Thymus (tissue), 11 donors: ENCODE measurements at regions not wholly inside any gene's neighbourhood (a gene's known extent, or its start where the extent isn't known, plus 50 kb on each side); places are given as distances from the start of the nearest gene placed in this dataset.
"Not testable (repeated sequence)": the region's sequence is repeated elsewhere in the genome, so short reads cannot be mapped to it uniquely, and the experiment has no call there.

Source experiments
- DNase-seq, 9 donors: peaks; one replicate each; pipeline ENCODE4 v3.0.0-alpha.2; 2013; ENCODE audit warnings: low spot score in 9 of 9, low read depth in 6 of 9, missing footprints in 1 of 9
- H3K27ac ChIP-seq, 2 donors: one replicate each; pipeline ENCODE4 v1.5.1; 2013; ENCODE audit warnings: control low read depth in 1 of 2, low read depth in 1 of 2, low read length in 1 of 2, mild to moderate bottlenecking in 1 of 2, moderate library complexity in 1 of 2
- H3K27me3 ChIP-seq, 2 donors: one replicate each; pipeline ENCODE4 v1.5.1; 2013; ENCODE audit warnings: low read length in 1 of 2; ENCODE audit not compliant: control insufficient read depth in 2 of 2, insufficient read depth in 1 of 2
- H3K36me3 ChIP-seq, 2 donors: one replicate each; pipeline ENCODE4 v1.5.1; 2013; ENCODE audit warnings: low read length in 1 of 2, mild to moderate bottlenecking in 1 of 2, moderate library complexity in 1 of 2; ENCODE audit not compliant: control insufficient read depth in 2 of 2, insufficient read depth in 2 of 2
- H3K4me1 ChIP-seq, 2 donors: one replicate each; pipeline ENCODE4 v1.5.1; 2013; ENCODE audit warnings: low read length in 2 of 2; ENCODE audit not compliant: control insufficient read depth in 2 of 2, insufficient read depth in 2 of 2
- H3K4me3 ChIP-seq, 2 donors: one replicate each; pipeline ENCODE4 v1.5.1; 2013; ENCODE audit warnings: low read length in 2 of 2, control low read depth in 1 of 2, mild to moderate bottlenecking in 1 of 2
- H3K9me3 ChIP-seq, 2 donors: one replicate each; pipeline ENCODE4 v1.5.1; 2013; ENCODE audit warnings: low read length in 1 of 2, mild to moderate bottlenecking in 1 of 2; ENCODE audit not compliant: control insufficient read depth in 2 of 2, insufficient read depth in 1 of 2
- WGBS: extraction: QIAGEN DNeasy Blood & Tissue Kit; methylation state at CpG from one replicate; pipeline ENCODE4 v1.1.7; 2013; 5-methylcytosine and 5-hydroxymethylcytosine counted together
- donor health status: healthy.

- H3K4me1 ChIP-seq, result no peaks in the 10 kb centered on the region
- no peak for DNase-seq
- WGBS, result 100% methylated on average over 1 of the region's 1 CpG
These were observed 93.9 kb downstream of the ZNF330 start for GRCh38 chr4:141314627-141315026.

GRCh38 chr4:141328560-141329173 is 108.0 kb downstream of the ZNF330 start:
- Histone ChIP-seq H3K27ac (no peak overlapping the region), H3K4me3 (no peak overlapping the region), H3K9me3 (no peaks in the 10 kb centered on the region), H3K36me3 (no peaks in the 10 kb centered on the region), H3K27me3 (peaks cover 0 to 10% of the 10 kb centered on the region in 2 donors), H3K4me1 (no peaks in the 10 kb centered on the region)
- no peak for DNase-seq
- 97% methylated on average over 6 of the region's 6 CpGs for WGBS

More at GRCh38 chr4:141314627-141315026, 93.9 kb downstream of the ZNF330 start:
- no peaks in the 10 kb centered on the region for H3K27me3 ChIP-seq
- no peak overlapping the region for H3K27ac ChIP-seq
- H3K36me3 ChIP-seq, result no peaks in the 10 kb centered on the region
- H3K4me3 ChIP-seq, result no peak overlapping the region
- no peaks in the 10 kb centered on the region for H3K9me3 ChIP-seq

- Histone ChIP-seq H3K27me3 (peaks cover 0 to 10% of the 10 kb centered on the region in 2 donors), H3K9me3 (no peaks in the 10 kb centered on the region), H3K27ac (no peak overlapping the region), H3K4me3 (no peak overlapping the region), H3K4me1 (no peaks in the 10 kb centered on the region), H3K36me3 (no peaks in the 10 kb centered on the region)
- 69% methylated on average over 3 of the region's 3 CpGs for WGBS
- no peak for DNase-seq
These were observed 108.5 kb downstream of the ZNF330 start for GRCh38 chr4:141329174-141329569.

GRCh38 chr4:141330616-141331015 is 109.9 kb downstream of the ZNF330 start:
- no peak overlapping the region for H3K4me3 ChIP-seq
- H3K27ac ChIP-seq, result no peak overlapping the region
- WGBS, result 92% methylated on average over 1 of the region's 1 CpG
- H3K4me1 ChIP-seq, result no peaks in the 10 kb centered on the region
- no peaks in the 10 kb centered on the region for H3K9me3 ChIP-seq
- peaks cover 0 to 10% of the 10 kb centered on the region in 2 donors for H3K27me3 ChIP-seq
- H3K36me3 ChIP-seq, result no peaks in the 10 kb centered on the region
- DNase-seq, result no peak

GRCh38 chr4:141331534-141332358 is 111.1 kb downstream of the ZNF330 start:
- no peak overlapping the region for H3K4me3 ChIP-seq
- WGBS, result 90% methylated on average over 14 of the region's 14 CpGs

GRCh38 chr4:141332359-141333181 is 111.9 kb downstream of the ZNF330 start:
- H3K9me3 ChIP-seq, H3K4me1 ChIP-seq, H3K36me3 ChIP-seq, H3K27me3 ChIP-seq, DNase-seq, H3K27ac ChIP-seq, H3K4me3 ChIP-seq: not testable (repeated sequence)
- WGBS, result 85% methylated on average over 33 of the region's 33 CpGs

More at GRCh38 chr4:141331534-141332358, 111.1 kb downstream of the ZNF330 start:
- Histone ChIP-seq H3K36me3 (no peaks in the 10 kb centered on the region), H3K27me3 (peaks cover 0 to 10% of the 10 kb centered on the region in 2 donors), H3K9me3 (no peaks in the 10 kb centered on the region), H3K4me1 (no peaks in the 10 kb centered on the region), H3K27ac (no peak overlapping the region)
- DNase-seq, result no peak

GRCh38 chr4:141333456-141334230 is 112.9 kb downstream of the ZNF330 start:
- H3K27me3 ChIP-seq, H3K4me1 ChIP-seq, DNase-seq, H3K9me3 ChIP-seq, H3K4me3 ChIP-seq, H3K36me3 ChIP-seq, H3K27ac ChIP-seq: not testable (repeated sequence)
- 35% methylated on average over 24 of the region's 24 CpGs for WGBS

- H3K9me3 ChIP-seq, result no peaks in the 10 kb centered on the region
- H3K27ac ChIP-seq, result no peak overlapping the region
- H3K36me3 ChIP-seq, result no peaks in the 10 kb centered on the region
- H3K4me1 ChIP-seq, result no peaks in the 10 kb centered on the region
- peaks cover 0 to 10% of the 10 kb centered on the region in 2 donors for H3K27me3 ChIP-seq
- H3K4me3 ChIP-seq, result no peak overlapping the region
- DNase-seq, result no peak
- 97% methylated on average over 1 of the region's 1 CpG for WGBS
These were observed 114.5 kb downstream of the ZNF330 start for GRCh38 chr4:141335166-141335565.
